ENCODE measurements at regions not wholly inside any gene's neighbourhood (a gene's known extent, or its start where the extent isn't known, plus 50 kb on each side); places are given as distances from the start of the nearest gene placed in this dataset.
"Not testable (repeated sequence)": the region's sequence is repeated elsewhere in the genome, so short reads cannot be mapped to it uniquely, and the experiment has no call there.

- H3K9me2 ChIP-seq (replicated peaks; ENCODE audit: insufficient read depth, low read length): no peaks in the 10 kb centered on the region
- H3F3A ChIP-seq (ENCODE audit: insufficient read depth): no peaks in the 10 kb centered on the region
- H3K9me3 ChIP-seq (ENCODE audit: insufficient read depth, low read length): no peaks in the 10 kb centered on the region
- no peak overlapping the region for H3K27ac ChIP-seq (ENCODE audit: low read depth, low read length)
- H3K4me3 ChIP-seq (ENCODE audit: insufficient read depth, low read length, poor library complexity, severe bottlenecking): no peak overlapping the region
- no peaks in the 10 kb centered on the region for H3K79me2 ChIP-seq (ENCODE audit: insufficient read depth, low read length)
- TF ChIP-seq, protein P1, sequence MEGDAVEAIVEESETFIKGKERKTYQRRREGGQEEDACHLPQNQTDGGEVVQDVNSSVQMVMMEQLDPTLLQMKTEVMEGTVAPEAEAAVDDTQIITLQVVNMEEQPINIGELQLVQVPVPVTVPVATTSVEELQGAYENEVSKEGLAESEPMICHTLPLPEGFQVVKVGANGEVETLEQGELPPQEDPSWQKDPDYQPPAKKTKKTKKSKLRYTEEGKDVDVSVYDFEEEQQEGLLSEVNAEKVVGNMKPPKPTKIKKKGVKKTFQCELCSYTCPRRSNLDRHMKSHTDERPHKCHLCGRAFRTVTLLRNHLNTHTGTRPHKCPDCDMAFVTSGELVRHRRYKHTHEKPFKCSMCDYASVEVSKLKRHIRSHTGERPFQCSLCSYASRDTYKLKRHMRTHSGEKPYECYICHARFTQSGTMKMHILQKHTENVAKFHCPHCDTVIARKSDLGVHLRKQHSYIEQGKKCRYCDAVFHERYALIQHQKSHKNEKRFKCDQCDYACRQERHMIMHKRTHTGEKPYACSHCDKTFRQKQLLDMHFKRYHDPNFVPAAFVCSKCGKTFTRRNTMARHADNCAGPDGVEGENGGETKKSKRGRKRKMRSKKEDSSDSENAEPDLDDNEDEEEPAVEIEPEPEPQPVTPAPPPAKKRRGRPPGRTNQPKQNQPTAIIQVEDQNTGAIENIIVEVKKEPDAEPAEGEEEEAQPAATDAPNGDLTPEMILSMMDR (IDR thresholded peaks at IDR 0.05; ENCODE audit: insufficient read depth, low read length, poor library complexity, severe bottlenecking): no peak
- no peak for TF ChIP-seq EZH2phosphoT487 (conservative IDR thresholded peaks at IDR 0.05; ENCODE audit: low read length)
- no peaks in the 10 kb centered on the region for H4K20me1 ChIP-seq (ENCODE audit: low read depth, low read length)
- H3K9ac ChIP-seq (ENCODE audit: low read length): no peak overlapping the region
- H3K4me2 ChIP-seq (ENCODE audit: low read depth, low read length, poor library complexity, severe bottlenecking): no peak overlapping the region
- H3K36me3 ChIP-seq (ENCODE audit: low read length): no peaks in the 10 kb centered on the region
- no peak overlapping the region for H2AFZ ChIP-seq (ENCODE audit: low read depth, low read length, severe bottlenecking)
- H3K27me3 ChIP-seq (ENCODE audit: low read length): no peaks in the 10 kb centered on the region
Measured at GRCh38 chr7:91474074-91474473, 209.8 kb downstream of the FZD1 start.

DNA sequence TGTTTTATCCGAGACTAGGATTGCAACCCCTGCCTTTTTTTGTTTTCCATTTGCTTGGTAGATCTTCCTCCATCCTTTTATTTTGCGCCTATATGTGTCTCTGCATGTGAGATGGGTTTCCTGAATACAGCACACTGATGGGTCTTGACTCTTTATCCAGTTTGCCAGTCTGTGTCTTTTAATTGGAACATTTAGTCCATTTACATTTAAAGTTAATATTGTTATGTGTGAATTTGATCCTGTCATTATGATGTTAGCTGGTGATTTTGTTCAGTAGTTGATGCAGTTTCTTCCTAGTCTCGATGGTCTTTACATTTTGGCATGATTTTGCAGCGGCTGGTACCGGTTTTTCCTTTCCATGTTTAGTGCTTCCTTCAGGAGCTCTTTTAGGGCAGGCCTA, 216.2 kb downstream of the FZD1 start:
- not testable (repeated sequence) for H3K27ac ChIP-seq (ENCODE audit: low read depth, low read length); H3K27me3 ChIP-seq (ENCODE audit: low read length); H3K4me2 ChIP-seq (ENCODE audit: low read depth, low read length, poor library complexity, severe bottlenecking); H3K9me3 ChIP-seq (ENCODE audit: insufficient read depth, low read length); H3K4me3 ChIP-seq (ENCODE audit: insufficient read depth, low read length, poor library complexity, severe bottlenecking); H3K79me2 ChIP-seq (ENCODE audit: insufficient read depth, low read length); H3K9ac ChIP-seq (ENCODE audit: low read length); H3K9me2 ChIP-seq (replicated peaks; ENCODE audit: insufficient read depth, low read length); H2AFZ ChIP-seq (ENCODE audit: low read depth, low read length, severe bottlenecking); H3K36me3 ChIP-seq (ENCODE audit: low read length); H4K20me1 ChIP-seq (ENCODE audit: low read depth, low read length); H3F3A ChIP-seq (ENCODE audit: insufficient read depth)

- H3K4me3 ChIP-seq (ENCODE audit: insufficient read depth, low read length, poor library complexity, severe bottlenecking): no peak overlapping the region
- H3K9me2 ChIP-seq (replicated peaks; ENCODE audit: insufficient read depth, low read length): no peaks in the 10 kb centered on the region
- H3K79me2 ChIP-seq (ENCODE audit: insufficient read depth, low read length): no peaks in the 10 kb centered on the region
- H3K27me3 ChIP-seq (ENCODE audit: low read length): no peaks in the 10 kb centered on the region
- no peaks in the 10 kb centered on the region for H3K9me3 ChIP-seq (ENCODE audit: insufficient read depth, low read length)
- no peaks in the 10 kb centered on the region for H3F3A ChIP-seq (ENCODE audit: insufficient read depth)
- TF ChIP-seq EZH2phosphoT487 (conservative IDR thresholded peaks at IDR 0.05; ENCODE audit: low read length): no peak
- TF ChIP-seq, protein P1 (IDR thresholded peaks at IDR 0.05; ENCODE audit: insufficient read depth, low read length, poor library complexity, severe bottlenecking): no peak
- H3K36me3 ChIP-seq (ENCODE audit: low read length): no peaks in the 10 kb centered on the region
- no peak overlapping the region for H3K4me2 ChIP-seq (ENCODE audit: low read depth, low read length, poor library complexity, severe bottlenecking)
- H3K27ac ChIP-seq (ENCODE audit: low read depth, low read length): no peak overlapping the region
- H2AFZ ChIP-seq (ENCODE audit: low read depth, low read length, severe bottlenecking): no peak overlapping the region
- H3K9ac ChIP-seq (ENCODE audit: low read length): no peak overlapping the region
- H4K20me1 ChIP-seq (ENCODE audit: low read depth, low read length): no peaks in the 10 kb centered on the region; the same call in 1 of the 2 replicates
Measured at GRCh38 chr7:91491868-91492267, 227.6 kb downstream of the FZD1 start.

DNA sequence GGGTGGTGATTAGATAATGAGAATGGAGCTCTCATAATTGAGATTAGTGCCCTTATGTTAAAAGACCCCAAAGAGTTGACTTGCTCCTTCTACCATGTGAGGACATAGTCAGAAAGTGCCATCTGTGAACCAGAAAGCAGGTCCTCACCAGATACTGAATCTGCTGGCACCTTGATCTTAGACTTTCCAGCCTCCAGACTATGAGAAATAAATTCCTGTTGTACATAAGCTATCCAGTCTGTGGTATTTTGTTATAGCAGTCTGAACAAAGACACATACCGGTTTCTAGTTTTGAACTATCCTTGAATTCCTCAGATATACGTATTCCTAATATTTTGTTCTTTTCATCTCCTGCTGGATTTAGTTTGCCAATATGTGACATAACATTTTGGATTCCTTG, 228.1 kb downstream of the FZD1 start:
- H3K9me2 ChIP-seq (replicated peaks; ENCODE audit: insufficient read depth, low read length): no peaks in the 10 kb centered on the region
- no peak overlapping the region for H3K9ac ChIP-seq (ENCODE audit: low read length)
- no peaks in the 10 kb centered on the region for H3F3A ChIP-seq (ENCODE audit: insufficient read depth)
- no peaks in the 10 kb centered on the region for H3K9me3 ChIP-seq (ENCODE audit: insufficient read depth, low read length)
- no peaks in the 10 kb centered on the region for H3K36me3 ChIP-seq (ENCODE audit: low read length)
- TF ChIP-seq, protein P1 (IDR thresholded peaks at IDR 0.05; ENCODE audit: insufficient read depth, low read length, poor library complexity, severe bottlenecking): no peak
- no peak for TF ChIP-seq EZH2phosphoT487 (conservative IDR thresholded peaks at IDR 0.05; ENCODE audit: low read length)
- H2AFZ ChIP-seq (ENCODE audit: low read depth, low read length, severe bottlenecking): no peak overlapping the region
- no peaks in the 10 kb centered on the region for H3K27me3 ChIP-seq (ENCODE audit: low read length)
- H3K4me2 ChIP-seq (ENCODE audit: low read depth, low read length, poor library complexity, severe bottlenecking): no peak overlapping the region
- H3K79me2 ChIP-seq (ENCODE audit: insufficient read depth, low read length): no peaks in the 10 kb centered on the region
- no peaks in the 10 kb centered on the region; the same call in 1 of the 2 replicates for H4K20me1 ChIP-seq (ENCODE audit: low read depth, low read length)
- H3K27ac ChIP-seq (ENCODE audit: low read depth, low read length): no peak overlapping the region
- H3K4me3 ChIP-seq (ENCODE audit: insufficient read depth, low read length, poor library complexity, severe bottlenecking): no peak overlapping the region

Measured in SU-DHL-6 (cell line).